Inflammatory macrophage treated with lipopolysaccharide for 1 hour (primary cell): ENCODE measurements at regions not wholly inside any gene's neighbourhood (a gene's known extent, or its start where the extent isn't known, plus 50 kb on each side); places are given as distances from the start of the nearest gene placed in this dataset.

Source experiments
- DNase-seq, 2 donors: peaks; one replicate each; pipeline ENCODE4 v3.0.0-alpha.2; 2020 to 2022

GRCh38 chr10:123952099-123952498, 60.5 kb upstream of the CPXM2 start:
- DNase-seq: no peak

GRCh38 chr10:123948030-123948823, 56.6 kb upstream of the CPXM2 start:
- DNase-seq: no peak

GRCh38 chr10:123945325-123945920, 53.8 kb upstream of the CPXM2 start:
- peak; percentile 6 to 18 for DNase-seq

- DNase-seq: no peak
Observed at GRCh38 chr10:123944661-123945060, 53.1 kb upstream of the CPXM2 start.

- no peak for DNase-seq
Observed at GRCh38 chr10:123943307-123943706, 51.7 kb upstream of the CPXM2 start.

DNA sequence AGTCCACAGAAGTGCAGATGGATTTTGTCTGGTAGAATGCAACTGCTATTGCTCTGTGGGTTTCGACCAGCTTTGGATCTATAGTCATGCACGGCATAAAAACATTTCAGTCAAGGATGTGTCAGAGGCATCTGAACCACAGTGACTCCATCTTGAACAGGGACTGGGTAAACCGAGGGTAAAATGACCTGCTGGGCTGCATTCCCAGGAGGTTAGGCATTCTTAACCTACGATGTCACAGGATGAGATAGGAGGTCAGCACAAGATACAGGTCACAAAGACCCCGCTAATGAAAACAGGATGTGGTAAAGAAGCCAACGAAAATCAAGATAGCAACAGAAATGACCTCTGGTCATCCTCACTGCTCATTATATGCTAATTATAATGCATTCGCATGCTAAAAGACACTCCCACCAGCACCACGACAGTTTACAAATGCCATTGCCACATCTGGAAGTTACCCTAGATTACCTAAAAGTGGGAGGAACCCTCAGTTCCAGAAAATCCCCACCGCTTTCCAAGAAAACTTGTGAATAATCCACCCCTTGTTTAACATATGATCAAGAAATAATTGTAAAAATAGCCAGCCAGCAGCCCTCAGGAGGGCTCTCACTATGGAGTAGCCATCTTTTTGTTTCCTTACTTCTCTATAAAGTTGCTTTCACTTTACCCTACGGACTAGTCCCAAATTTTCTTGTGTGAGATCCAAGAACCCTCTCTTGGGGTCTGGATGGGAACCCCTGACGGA, 50.7 kb upstream of the CPXM2 start:
- peak; percentile 44 to 58 for DNase-seq
